Colonic mucosa (tissue), 4 donors: ENCODE measurements at regions not wholly inside any gene's neighbourhood (a gene's known extent, or its start where the extent isn't known, plus 50 kb on each side); places are given as distances from the start of the nearest gene placed in this dataset.

Source experiments
- DNase-seq: peaks from one replicate; pipeline ENCODE4 v3.0.0-alpha.2; 2020
- H3K27ac ChIP-seq: fragments of 200-600 bp; one replicate; pipeline ENCODE4 v1.8.0; 2021
- H3K27me3 ChIP-seq: fragments of 200-600 bp; one replicate; pipeline ENCODE4 v1.8.0; 2021
- H3K36me3 ChIP-seq: fragments of 200-600 bp; one replicate; pipeline ENCODE4 v1.8.0; 2021
- H3K4me1 ChIP-seq: fragments of 200-600 bp; one replicate; pipeline ENCODE4 v1.8.0; 2021; ENCODE audit warnings: mild to moderate bottlenecking
- H3K4me3 ChIP-seq: fragments of 200-600 bp; one replicate; pipeline ENCODE4 v1.8.0; 2021
- H3K9ac ChIP-seq, 2 donors: one replicate each; pipeline ENCODE4 v1.7.0; 2013; ENCODE audit warnings: control low read depth in 2 of 2, low read depth in 2 of 2, low read length in 2 of 2
- H3K9me3 ChIP-seq: fragments of 200-600 bp; one replicate; pipeline ENCODE4 v1.8.0; 2021
- CTCF ChIP-seq: fragments of 200-600 bp; IDR thresholded peaks from one replicate; pipeline ENCODE4 v1.8.0; 2022; ENCODE audit warnings: antibody characterized with exemption, mild to moderate bottlenecking
- intact Hi-C: fragments of 100-400 bp; cut with DNase I; formaldehyde crosslinking; loops from one replicate; pipeline ENCODE4 v1.14.1; 2022
- donor health status: healthy.
- donor health status: DM: no; HTN: no; CAD: no.
- donor health status: DM: no; HTN: no; CAD: no.

- no peak for TF ChIP-seq CTCF
- H3K27ac ChIP-seq, result no peak overlapping the region
- H3K9me3 ChIP-seq, result no peaks in the 10 kb centered on the region
- intact Hi-C loops, result no loop called here
- H3K27me3 ChIP-seq, result no peaks in the 10 kb centered on the region
- H3K36me3 ChIP-seq, result no peaks in the 10 kb centered on the region
- H3K9ac ChIP-seq, result no peak overlapping the region
- no peak overlapping the region for H3K4me3 ChIP-seq
- no peak for DNase-seq
- no peaks in the 10 kb centered on the region for H3K4me1 ChIP-seq
These were observed 225.9 kb downstream of the PIK3R1 start for GRCh38 chr5:68441309-68442073.

GRCh38 chr5:68443091-68443490 is 227.5 kb downstream of the PIK3R1 start:
- H3K9ac ChIP-seq, result no peak overlapping the region
- no peak for DNase-seq
- no peaks in the 10 kb centered on the region for H3K9me3 ChIP-seq
- H3K27ac ChIP-seq, result no peak overlapping the region
- no peaks in the 10 kb centered on the region for H3K27me3 ChIP-seq
- H3K4me1 ChIP-seq, result no peaks in the 10 kb centered on the region
- TF ChIP-seq CTCF, result no peak
- intact Hi-C loops, result no loop called here
- H3K4me3 ChIP-seq, result no peak overlapping the region
- no peaks in the 10 kb centered on the region for H3K36me3 ChIP-seq

- intact Hi-C loops, result no loop called here
- no peak for TF ChIP-seq CTCF
- H3K9me3 ChIP-seq, result no peaks in the 10 kb centered on the region
These were observed 228.5 kb downstream of the PIK3R1 start for GRCh38 chr5:68444048-68444447.

GRCh38 chr5:68444833-68445232 is 229.3 kb downstream of the PIK3R1 start:
- no peak for TF ChIP-seq CTCF
- no peaks in the 10 kb centered on the region for H3K36me3 ChIP-seq
- no peak overlapping the region for H3K27ac ChIP-seq
- intact Hi-C loops, result no loop called here
- no peak for DNase-seq
- H3K27me3 ChIP-seq, result no peaks in the 10 kb centered on the region
- no peak overlapping the region for H3K4me3 ChIP-seq
- no peaks in the 10 kb centered on the region for H3K9me3 ChIP-seq
- no peaks in the 10 kb centered on the region for H3K4me1 ChIP-seq
- no peak overlapping the region for H3K9ac ChIP-seq

More at GRCh38 chr5:68444048-68444447, 228.5 kb downstream of the PIK3R1 start:
- Histone ChIP-seq H3K36me3 (no peaks in the 10 kb centered on the region), H3K27ac (no peak overlapping the region), H3K27me3 (no peaks in the 10 kb centered on the region), H3K9ac (no peak overlapping the region), H3K4me3 (no peak overlapping the region), H3K4me1 (no peaks in the 10 kb centered on the region)
- DNase-seq, result no peak

- intact Hi-C loops, result no loop called here
- Histone ChIP-seq H3K9ac (no peak overlapping the region), H3K4me3 (no peak overlapping the region), H3K4me1 (no peaks in the 10 kb centered on the region), H3K27me3 (no peaks in the 10 kb centered on the region), H3K27ac (no peak overlapping the region), H3K9me3 (no peaks in the 10 kb centered on the region), H3K36me3 (no peaks in the 10 kb centered on the region)
- DNase-seq, result no peak
- TF ChIP-seq CTCF, result no peak
These were observed 229.9 kb downstream of the PIK3R1 start for GRCh38 chr5:68445257-68446069.
